Epidermal melanocyte (primary cell): ENCODE measurements at regions not wholly inside any gene's neighbourhood (a gene's known extent, or its start where the extent isn't known, plus 50 kb on each side); places are given as distances from the start of the nearest gene placed in this dataset.

Experiments
- DNase-seq: peaks from one replicate; pipeline ENCODE4 v3.0.0; 2011; ENCODE audit warnings: low spot score; ENCODE audit not compliant: insufficient read length

DNA sequence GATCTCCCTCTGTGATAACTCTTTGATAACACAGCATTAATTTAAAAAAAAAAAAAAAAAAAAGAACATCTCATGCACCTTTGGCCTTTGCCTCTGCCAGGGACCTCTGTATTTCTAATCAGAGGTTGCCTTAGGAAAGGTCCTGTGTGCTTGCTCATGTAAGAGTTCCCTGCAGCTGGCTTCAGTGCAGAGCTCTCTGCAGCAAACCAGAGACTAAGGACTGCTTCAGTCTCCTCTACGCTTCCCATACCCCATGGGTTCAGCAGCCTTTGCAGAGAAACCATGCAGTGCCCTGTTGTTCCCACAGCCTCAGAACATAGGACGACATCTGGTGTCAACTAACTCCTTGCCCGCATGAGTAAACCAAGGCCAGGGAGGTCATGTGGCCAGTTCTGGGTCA lies 236.6 kb upstream of the KLHL29 start:
- no peak for DNase-seq

DNA sequence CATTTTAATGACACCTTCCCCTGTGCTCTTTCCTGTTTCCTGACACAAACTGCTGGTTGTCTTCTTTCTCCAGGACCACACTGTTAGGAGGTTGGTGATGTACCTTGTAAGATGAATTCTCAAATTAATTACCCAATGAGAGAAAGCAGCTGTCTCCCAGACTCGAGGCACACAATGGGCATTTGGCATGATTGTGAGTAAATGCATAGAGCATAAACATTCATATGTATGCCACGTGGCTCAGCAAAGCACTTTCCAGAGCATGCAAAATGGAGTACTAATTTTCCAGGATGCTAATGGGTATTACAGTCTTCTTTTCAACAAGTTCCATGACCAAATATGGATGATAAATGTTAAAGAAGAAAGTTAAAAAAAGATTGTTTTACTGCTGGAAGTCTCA lies 235.2 kb upstream of the KLHL29 start:
- no peak for DNase-seq

DNA sequence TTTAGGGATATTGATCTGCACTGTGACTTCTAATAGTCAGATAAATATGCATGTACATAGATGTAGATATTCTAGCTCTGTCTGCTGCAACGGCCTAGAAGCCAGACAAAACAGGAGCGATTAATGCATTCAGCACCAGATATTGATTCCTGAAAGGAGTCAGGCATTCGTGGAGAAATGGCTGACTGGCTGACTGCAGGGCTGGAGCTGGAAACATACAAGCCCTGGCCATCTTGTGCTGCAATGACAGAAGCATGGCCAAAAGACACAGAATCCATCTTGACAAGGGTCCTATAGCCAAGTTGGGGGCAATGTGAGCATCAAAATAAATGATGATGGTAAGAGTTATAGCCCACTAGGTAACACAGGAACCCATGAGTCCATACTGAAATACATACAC lies 231.5 kb upstream of the KLHL29 start:
- DNase-seq, result no peak

DNA sequence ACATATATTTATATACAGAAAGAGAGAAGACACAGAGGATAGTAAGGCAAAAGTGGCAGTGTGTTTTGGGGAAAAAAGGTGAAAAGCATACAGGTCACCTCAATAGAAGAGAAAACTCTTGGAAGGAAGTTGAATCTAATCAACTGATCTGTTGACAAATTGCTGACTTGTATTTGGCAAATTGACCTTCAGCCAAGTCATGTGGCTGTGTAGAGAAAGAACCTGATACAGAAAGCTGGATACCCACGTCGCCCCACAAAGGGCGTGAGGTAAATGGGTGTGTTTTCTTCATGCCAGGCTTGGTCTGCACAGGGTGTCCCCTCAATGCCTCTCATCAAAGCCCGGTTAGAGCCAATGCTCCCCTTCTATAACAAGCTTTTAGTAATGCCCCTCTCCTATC lies 230.0 kb upstream of the KLHL29 start:
- DNase-seq, result no peak

DNA sequence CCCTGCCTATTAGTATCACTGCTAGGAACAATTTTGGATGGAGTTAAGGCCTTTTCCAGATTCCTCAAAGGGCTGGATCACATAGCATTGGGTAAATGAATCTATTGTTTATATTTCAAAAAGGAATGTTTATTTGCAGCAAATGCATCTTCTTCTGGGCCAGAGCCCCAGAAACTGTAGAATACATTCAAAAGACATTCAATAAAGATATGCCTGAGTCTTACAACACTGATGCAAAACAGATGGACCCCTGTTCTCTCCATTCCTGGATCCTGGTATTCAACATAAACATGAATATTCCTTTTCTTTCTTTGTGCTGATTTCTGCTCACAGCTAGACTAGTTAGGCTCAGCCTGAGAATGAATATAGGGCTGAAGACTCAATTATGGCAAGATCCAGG lies 227.2 kb upstream of the KLHL29 start:
- DNase-seq, result no peak

DNA sequence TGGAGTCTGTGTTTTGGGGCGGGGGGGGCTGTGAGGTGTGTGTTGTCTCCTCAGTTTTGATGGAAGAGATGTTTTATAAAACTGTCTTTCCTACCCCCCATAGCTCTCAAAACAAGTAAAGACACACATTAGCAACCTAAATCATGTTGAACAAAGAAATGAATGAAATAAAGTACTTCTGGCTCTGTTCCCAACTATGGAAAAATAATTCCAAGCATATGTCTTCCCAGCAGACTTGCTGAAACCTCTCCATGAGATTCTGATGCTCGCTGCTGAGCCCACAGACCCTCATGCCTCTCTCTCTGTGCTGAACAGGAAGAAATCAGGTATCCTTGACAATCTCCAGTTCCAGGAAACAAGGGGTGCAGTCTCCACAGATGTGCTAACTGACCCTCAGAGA lies 226.7 kb upstream of the KLHL29 start:
- no peak for DNase-seq

DNA sequence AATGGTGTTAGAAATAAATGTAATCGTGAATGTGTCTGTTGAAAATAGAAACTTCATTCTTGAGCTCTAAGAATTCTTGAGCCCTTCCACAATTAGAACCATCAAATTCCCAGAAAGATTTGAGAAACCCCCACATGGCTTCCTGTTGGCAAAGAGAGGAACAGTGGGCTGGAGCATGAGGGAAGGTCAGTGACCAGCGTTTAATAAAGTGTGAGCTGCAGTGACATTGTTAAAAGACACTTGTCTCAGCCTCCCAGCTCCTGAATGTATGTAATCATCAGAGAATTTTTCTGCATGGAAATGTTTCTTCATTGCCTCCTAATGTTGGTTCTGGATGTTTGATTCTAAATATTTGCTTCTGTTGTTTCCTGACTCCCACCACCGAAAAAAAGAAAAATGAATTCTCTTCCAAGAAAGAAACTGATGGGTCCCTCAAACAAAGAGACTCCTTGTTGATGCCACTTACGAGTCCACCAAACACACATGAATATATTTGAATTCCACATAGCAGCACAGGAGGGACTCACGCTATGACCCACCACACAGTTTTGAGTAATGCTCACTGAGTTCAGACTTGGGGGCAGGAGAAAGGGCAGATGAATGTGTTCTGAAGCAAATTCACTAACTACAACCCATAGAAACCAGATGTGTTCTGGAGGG lies 225.1 kb upstream of the KLHL29 start:
- no peak for DNase-seq

DNA sequence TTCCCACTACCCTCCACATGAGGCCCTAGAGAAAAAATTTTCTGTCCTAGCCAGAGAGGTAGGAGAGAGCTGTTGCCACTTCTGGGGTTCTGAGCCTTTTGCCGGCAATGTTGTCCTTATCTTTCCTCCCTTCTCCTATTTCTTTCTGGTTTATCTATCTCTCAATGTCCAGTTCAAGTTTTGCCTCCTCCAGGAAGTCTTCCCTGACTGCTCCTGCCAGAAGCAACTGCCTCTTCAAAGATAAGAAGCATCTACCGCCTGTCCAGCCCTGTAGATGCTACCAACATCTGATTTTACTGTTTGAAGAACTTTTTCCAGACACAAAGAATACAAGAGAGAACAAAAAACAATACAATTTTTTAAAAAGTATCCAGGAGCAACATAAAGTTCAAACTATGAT lies 220.8 kb upstream of the KLHL29 start:
- DNase-seq, result no peak

DNA sequence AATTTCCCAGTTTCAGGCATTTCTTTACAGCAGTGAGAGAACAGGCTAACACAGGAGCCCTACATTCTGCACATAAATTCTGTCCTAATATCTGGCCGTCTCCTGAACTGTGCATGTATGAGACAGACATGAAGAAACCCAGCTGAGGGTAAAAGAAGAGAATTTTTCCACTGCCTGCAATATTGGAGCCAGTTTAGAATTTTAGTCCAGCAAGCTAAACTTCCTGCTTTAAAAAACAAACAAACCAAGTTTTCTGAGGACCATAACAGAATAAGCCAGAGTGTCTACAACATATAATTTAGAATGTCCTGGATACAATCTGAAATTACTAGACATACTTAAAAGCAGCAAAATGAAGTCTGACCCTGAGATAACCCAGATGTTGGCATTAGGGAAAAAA lies 215.1 kb upstream of the KLHL29 start:
- DNase-seq, result no peak

DNA sequence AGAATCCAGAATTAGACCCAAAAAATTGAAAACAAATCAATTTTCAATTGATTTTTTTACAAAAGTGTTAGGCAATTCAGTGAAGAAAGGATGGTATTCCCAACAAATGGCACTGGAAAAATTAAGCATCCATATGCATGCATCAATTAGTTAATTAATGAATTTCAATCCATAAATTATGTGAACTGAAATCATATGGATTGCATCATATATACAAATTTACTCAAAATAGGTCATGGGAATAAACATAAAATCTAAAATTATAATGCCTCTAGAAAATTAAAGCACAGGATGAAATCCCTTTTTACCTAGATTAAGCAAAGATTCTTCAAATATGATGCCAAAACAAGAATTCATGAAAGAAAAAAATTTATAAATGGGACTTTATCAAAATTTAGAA lies 213.9 kb upstream of the KLHL29 start:
- no peak for DNase-seq

DNA sequence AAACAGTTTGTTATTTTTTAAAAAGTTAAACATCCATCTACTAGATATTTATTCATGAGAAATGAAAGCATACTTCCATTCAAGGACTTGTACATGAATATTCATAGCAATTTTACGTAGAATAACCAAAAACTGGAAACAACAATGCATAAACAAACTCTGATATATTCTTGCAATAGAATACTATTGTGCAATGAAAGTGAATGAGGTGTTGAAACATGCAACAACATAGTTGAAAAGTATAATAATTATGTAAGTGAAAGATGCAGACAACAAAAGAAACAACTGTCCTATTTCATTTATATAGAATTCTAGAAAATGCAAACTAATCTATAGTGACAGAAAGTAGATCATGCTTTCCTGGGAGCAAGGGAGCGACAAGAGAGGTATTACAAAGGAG lies 206.6 kb upstream of the KLHL29 start:
- DNase-seq, result no peak

DNA sequence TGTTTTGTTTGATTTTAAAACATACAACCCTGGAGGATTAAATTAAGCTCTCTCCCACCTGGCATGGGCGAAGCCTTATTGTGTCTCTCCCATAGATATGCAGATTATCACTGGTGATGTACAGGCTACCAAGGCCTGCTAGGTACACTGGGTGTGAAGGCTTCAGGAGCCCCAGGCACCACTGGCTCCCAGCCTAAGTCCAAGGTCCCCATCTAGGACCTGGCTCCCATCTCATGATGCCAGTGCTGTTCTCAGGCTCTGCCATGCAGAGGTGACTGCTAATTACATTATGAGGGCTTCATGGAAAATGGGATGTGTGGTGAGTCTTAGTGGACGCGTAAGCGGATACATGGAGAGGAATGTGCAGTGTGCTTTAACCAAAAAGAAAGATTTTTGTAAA lies 201.2 kb upstream of the KLHL29 start:
- no peak for DNase-seq

DNA sequence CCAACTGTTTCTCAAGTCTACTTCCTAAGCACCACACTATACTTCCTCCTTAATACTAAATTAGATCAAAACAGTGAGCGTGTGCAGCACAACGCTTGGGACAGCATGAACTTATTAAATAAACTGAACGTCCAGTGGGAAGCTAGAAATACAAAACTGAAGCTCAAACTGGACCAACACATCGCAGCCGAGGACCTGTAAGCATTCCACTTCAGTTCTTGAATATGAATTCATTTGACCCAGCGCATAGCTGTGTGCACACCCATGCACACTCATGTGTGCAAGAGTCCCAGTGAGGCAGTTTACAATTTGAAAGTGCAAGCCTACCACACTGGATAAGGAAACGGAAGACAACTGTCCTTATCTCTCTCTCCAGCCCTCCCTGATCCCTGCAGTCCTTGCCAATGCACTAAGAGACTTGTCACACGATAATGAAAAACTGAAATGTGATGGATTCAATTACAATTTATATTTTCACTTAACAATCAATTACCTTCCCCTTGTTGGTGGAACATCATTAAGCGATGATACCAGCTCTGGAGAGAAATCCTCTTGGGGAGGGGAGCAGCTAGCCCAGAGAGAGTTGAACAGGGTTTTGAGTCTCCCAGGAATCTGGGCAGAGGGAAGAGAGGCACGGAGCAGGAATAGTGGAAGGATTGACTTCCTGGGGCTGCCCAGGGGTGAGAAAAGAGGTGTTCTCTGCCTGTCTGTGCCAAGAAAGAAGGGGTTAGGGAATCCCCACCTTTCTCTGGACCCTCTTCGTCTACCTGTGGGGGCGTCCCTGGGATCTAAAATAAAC lies 186.5 kb upstream of the KLHL29 start:
- DNase-seq, result no peak

DNA sequence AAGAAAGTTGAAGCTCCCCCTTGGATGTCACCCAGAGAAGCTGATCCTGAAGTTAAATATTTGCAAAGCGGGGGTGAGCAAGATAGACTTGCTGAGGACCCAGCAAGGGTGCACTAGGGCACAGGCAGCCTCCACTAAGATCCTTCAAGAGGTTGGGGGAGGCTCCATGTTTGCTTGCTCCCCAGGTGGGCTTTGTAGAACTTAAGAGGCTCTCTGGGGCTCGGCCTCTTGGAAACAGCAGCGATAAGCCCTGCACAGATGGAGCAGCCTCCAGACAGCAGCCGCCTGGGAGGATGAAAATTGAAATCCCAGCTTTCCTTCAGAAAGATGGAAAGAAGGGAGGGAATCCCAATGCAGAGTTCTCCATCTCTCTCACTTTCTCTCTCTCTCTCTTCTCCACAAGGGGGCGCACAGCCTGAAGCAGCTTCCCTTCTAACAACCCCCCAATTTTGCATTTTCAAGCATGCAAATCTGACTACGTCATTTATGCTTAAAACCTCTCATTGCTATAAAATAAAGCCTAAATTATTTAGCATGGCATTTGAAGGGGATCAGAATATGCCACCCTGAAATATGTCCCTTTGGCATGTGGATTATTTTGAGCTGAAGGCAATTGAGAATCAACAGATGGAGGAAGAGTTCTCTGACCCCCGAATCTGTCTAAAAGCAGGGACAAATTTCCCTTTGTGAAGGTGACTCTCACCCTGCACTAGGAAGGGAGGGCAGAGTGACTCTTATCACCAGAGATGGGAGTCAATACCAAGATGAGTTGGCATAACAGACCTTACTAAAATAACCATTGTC lies 185.7 kb upstream of the KLHL29 start:
- no peak for DNase-seq

DNA sequence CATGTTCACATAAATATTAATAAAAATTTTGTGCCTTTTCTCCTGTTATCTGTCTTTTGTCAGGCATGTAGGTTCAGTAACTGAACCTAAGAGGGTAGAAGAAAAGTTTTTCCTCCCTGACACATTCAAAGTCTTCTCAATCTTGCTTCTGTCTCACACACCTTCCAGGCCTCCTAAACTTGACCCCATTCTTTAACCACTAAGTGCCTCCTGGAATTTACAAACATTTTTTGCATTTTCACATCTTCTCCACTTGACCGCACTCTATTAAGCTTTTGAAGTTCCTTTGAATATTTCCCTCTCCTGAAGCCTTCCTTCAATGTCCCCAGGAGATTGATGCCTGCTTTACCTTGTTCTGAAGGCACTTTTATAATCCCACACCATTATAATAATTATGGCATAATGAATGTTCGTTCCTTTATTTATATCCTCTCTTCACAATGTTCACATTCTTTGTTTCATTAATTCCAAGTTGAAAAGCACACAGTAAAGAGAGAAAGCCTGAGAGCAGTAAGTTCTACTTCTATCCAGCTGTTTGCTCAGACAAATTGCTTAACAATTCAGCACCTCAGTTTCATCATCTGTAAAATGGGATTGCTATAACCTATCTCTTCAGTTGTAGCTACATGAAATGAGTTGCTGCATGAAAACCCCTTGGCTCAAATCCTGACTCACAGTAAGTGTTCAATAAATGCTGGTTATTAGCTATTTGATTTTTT lies 184.8 kb upstream of the KLHL29 start:
- no peak for DNase-seq

DNA sequence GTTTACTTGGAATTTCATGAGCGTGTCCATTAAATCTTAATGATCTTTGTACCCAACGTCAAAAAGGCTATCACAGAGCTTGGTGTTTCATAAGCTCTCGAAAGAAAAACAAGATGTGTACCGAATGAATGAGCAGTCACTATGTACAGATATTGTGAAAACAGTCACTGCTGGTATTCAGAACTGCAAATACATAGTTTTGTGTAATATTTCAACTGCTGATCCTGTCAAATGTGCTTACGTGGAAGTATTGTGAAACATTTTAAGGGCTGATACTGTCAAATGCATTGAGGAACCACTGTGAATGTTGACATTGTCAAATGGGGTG lies 184.2 kb upstream of the KLHL29 start:
- DNase-seq, result no peak

DNA sequence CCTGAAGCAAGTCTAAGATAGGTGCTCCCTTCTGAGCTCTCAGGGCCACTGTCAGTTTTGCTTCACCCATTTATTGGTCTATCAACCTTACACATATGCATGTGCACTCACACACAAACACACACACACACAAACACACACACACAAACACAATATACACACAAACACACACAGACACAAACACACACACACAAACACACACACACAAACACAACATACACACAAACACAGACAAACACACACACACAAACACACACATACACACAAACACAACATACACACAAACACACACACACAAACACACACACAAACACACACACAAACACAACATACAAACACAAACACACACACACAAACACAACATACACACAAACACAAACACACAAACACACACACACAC lies 181.6 kb upstream of the KLHL29 start:
- DNase-seq, result no peak

DNA sequence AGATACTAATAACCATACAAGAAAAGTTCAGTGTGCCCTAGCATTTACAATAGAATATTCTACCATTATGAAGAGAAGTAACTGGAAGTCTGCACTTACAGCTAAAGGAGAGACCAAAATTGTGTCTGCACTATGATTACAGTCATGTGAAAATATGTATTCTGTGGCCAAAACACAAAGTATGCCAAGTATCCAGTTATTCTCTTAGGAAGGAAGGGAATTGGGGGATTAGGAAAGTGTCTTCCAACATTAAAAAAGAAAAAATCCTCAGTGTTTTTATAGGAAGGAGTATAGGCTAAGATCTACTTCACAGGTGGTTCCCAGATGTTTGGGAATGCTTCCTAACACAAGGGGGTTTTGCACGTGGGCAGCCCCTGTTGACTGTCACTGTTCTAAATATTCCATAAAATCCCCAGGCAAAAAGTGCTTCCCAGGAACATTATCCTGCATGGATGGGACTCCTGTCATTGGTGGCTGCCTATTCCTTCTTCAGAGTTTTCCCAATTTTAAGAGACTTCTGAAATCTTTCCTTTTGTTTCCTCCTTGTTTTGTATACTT lies 180.2 kb upstream of the KLHL29 start:
- DNase-seq, result no peak

DNA sequence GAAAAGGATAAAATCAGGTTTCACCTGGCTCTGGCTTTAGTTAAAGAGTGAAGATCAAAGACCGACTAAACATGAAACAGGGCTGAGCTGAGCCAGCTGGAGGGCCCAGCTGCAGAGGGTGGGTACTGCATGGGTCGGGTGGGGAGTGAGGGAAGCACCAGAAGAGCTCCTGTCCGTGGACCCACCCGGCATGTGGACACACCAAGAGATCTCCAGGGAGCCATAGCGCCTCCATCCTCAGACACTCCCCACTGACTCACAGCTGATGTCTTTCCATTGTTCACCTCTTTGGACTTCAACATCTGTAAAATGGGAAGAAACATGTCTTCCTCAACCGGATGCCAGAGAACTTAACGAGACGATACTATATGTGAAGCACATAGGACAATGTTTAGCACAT lies 178.3 kb upstream of the KLHL29 start:
- DNase-seq, result no peak

DNA sequence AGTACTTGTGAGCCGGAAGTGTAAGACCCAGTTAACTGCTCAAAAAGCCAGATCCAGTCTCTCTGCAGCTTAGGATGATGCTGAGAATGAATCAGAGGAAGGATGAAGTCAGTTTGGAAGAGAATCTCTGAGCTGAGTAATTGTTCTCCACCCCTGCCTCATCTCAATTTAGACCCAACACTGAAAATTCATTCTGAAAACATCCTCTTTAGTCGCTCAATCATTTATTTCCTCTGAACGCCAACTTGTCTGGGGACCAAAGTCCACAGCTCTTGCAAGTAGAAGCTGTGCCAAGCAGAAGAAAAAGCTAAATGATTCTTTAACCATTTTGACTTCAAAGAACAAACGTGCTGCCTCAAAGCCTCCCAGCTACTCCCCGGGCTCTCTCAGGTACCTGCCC lies 177.1 kb upstream of the KLHL29 start:
- no peak for DNase-seq

DNA sequence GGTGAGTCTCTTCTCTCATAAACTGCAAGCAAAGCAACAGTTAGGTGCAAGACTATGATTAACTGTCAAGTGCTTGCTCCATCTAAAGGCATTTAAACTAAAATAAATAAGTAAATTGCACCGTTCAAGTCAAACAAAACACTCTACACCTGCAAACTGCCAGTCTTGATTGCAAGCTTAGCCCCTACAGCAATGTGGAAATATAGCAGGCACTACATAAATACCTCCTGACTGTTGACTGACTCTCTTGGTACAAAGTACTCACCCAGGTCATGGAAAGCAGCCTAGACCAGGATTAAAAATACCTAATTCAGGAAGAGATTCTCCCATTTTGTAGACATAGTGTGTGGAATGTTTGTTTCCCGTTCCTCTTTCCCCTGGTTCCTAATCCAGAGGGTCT lies 176.6 kb upstream of the KLHL29 start:
- no peak for DNase-seq

DNA sequence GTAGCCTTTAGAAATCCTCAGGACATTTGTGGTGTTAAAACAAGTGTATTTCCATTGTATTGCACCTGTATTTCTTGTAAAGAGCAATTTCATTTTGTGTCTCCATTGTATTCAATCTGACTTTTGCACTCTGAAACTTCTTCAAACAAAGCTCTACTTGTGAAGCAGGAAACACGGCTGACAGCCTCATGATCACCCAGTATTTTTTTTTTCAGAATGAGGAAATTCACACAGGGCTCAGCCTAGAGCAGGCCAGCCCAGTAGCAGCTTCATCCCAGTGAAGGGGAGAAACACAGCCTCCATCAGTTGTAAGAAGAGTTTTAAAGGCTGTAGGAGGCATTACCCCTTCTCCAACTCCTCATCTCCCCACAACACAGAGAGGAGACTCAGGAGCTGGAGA lies 175.9 kb upstream of the KLHL29 start:
- peak; percentile 38 for DNase-seq
